ENCODE measurements at regions not wholly inside any gene's neighbourhood (a gene's known extent, or its start where the extent isn't known, plus 50 kb on each side); places are given as distances from the start of the nearest gene placed in this dataset.
"Not testable (repeated sequence)": the region's sequence is repeated elsewhere in the genome, so short reads cannot be mapped to it uniquely, and the experiment has no call there.

DNA sequence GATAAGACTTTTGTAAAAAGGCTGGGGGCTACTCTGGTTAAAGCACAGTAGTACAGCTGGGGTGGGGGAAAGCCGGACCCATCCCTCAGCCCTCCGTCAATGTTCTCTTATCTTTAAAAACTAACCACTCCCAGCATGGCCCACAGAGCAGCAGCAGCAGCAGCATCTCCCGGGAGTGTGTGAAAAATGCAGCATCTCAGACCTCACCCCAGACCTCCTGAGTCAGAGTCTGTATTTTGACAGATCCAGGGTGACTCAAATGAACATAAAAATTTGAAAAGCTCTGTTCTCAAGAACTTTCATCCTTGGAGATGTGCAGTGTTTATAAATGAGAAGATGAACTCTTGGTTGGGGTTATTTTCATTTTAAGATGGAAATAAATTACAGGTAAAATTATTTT lies 277.7 kb upstream of the ECI2 start:
- TF ChIP-seq EP300 (IDR thresholded peaks at IDR 0.05), result no peak
- H3K4me3 ChIP-seq, result no peak overlapping the region

DNA sequence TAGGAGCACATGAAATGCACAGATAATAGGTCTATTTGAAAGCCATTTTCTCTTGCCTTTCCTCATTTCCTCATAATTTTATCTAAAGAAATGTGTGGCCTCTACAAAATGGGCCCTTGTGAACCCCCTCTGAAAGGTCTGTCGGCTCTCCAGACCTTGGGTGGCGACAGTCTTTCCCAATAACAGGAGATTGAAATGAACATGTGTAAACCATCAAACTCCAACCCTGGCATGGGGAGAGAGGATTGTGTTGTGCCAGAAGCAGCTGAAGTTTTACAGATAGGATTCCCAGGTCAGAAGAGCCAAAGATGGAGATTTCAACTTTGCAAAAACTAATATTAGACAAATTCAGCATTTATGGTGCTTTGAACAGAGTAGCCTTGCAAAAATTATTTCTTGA lies 277.1 kb upstream of the ECI2 start:
- no peaks in the 10 kb centered on the region for H3K36me3 ChIP-seq
- 85 to 94% methylated on average over 2 of the region's 2 CpGs for WGBS, 2 donors
- H3K9me3 ChIP-seq, result no peaks in the 10 kb centered on the region
- intact Hi-C loops (cut with DNase I), result no loop called here
- no peak overlapping the region for H3K4me3 ChIP-seq
- no peak for DNase-seq
- H3K27me3 ChIP-seq, result no peaks in the 10 kb centered on the region
- TF ChIP-seq, protein P1, sequence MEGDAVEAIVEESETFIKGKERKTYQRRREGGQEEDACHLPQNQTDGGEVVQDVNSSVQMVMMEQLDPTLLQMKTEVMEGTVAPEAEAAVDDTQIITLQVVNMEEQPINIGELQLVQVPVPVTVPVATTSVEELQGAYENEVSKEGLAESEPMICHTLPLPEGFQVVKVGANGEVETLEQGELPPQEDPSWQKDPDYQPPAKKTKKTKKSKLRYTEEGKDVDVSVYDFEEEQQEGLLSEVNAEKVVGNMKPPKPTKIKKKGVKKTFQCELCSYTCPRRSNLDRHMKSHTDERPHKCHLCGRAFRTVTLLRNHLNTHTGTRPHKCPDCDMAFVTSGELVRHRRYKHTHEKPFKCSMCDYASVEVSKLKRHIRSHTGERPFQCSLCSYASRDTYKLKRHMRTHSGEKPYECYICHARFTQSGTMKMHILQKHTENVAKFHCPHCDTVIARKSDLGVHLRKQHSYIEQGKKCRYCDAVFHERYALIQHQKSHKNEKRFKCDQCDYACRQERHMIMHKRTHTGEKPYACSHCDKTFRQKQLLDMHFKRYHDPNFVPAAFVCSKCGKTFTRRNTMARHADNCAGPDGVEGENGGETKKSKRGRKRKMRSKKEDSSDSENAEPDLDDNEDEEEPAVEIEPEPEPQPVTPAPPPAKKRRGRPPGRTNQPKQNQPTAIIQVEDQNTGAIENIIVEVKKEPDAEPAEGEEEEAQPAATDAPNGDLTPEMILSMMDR (IDR thresholded peaks at IDR 0.05), result no peak
- TF ChIP-seq POLR2A (IDR thresholded peaks at IDR 0.05) (no peak), POLR2AphosphoS5 (IDR thresholded peaks at IDR 0.05) (no peak), EP300 (IDR thresholded peaks at IDR 0.05) (no peak)
- no peaks in the 10 kb centered on the region for H3K4me1 ChIP-seq
- no peak overlapping the region for H3K27ac ChIP-seq

More for the DNA sequence above, 277.7 kb upstream of the ECI2 start:
- no peaks in the 10 kb centered on the region for H3K9me3 ChIP-seq
- H3K27me3 ChIP-seq, result no peaks in the 10 kb centered on the region
- intact Hi-C loops (cut with DNase I), result no loop called here
- H3K4me1 ChIP-seq, result no peaks in the 10 kb centered on the region
- WGBS, 2 donors, result 90% methylated on average over 3 of the region's 3 CpGs
- no peak overlapping the region for H3K27ac ChIP-seq
- no peaks in the 10 kb centered on the region for H3K36me3 ChIP-seq
- no peak for DNase-seq

DNA sequence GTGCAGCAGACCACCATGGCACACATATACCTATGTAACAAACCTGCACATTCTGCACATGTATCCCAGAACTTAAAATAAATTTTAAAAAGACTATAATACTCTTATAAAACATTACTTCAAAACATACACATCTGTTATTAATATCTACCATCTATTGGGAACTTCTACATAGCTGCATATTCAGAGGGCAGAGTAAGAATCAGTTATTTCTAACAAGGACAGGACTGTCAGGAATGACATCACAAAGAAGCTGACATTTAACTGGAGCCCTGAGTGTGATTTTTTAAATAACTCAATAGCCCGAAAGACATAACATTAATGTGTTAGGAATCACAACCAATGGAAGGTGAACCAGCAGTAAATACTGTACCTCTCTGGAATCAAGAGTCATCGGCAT lies 276.7 kb upstream of the ECI2 start:
- Histone ChIP-seq H3K27ac (no peak overlapping the region), H3K4me1 (no peaks in the 10 kb centered on the region), H3K4me3 (no peak overlapping the region), H3K9me3 (no peaks in the 10 kb centered on the region), H3K27me3 (no peaks in the 10 kb centered on the region), H3K36me3 (no peaks in the 10 kb centered on the region)
- no peak for DNase-seq
- WGBS, 2 donors, result 42 to 50% methylated on average over 2 of the region's 2 CpGs
- no peak for TF ChIP-seq POLR2A (IDR thresholded peaks at IDR 0.05)
- no peak for TF ChIP-seq POLR2AphosphoS5 (IDR thresholded peaks at IDR 0.05)
- TF ChIP-seq, protein P1 (IDR thresholded peaks at IDR 0.05), result no peak
- no peak for TF ChIP-seq EP300 (IDR thresholded peaks at IDR 0.05)
- intact Hi-C loops (cut with DNase I), result no loop called here

DNA sequence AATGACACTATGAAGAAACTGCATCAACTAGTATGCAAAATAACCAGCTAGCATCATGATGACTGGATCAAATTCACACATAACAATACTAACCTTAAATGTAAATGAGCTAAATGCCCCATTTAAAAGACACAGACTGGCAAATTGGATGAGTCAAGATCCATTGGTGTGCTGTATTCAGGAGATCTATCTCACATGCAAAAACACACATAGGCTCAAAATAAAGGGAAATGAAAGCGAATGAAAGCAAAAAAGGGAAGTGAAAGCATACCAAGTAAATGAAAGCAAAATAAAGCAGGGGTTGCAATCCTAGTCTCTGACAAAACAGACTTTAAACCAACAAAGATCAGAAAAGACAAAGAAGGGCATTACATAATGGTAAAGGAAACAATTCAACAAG lies 272.3 kb upstream of the ECI2 start:
- intact Hi-C loops (cut with DNase I); DNase-seq; H3K36me3 ChIP-seq; H3K27ac ChIP-seq; H3K27me3 ChIP-seq; H3K9me3 ChIP-seq; H3K4me3 ChIP-seq: not testable (repeated sequence)
- peaks cover 0 to 16% (median 4%) of the 10 kb centered on the region in 4 donors for H3K4me1 ChIP-seq
- 44 to 73% methylated on average over 1 of the region's 1 CpG for WGBS, 2 donors

DNA sequence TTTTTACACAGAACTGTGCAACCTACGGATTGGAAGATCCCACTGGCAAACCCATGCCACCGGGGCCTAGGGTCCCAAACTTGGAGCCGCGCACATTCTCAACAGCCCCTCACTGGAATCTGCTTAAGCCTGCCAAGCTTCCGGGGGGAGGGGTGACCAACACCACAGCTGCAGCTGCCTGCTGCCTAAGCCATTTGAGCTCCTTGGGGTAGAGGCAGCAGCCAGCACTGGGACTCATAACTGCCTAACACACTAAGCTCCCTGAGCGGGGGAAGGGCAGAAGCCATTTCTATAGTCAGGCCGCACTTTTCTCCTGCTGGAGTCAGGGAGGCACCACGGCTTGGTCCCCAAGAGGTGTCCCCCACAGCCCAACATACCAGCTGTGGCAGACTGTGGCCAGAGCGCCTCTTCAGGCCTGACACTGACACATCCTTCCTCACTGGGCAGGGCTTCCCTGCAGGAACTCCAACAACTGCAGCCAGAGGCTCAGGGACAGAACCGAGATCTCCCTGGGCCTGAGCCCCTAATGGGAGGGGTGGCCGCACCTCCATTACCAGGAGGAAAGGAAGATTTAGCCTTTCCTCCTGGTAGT lies 270.3 kb upstream of the ECI2 start:
- WGBS, 2 donors, result 84 to 90% methylated on average over 11 of the region's 11 CpGs
- no peak for DNase-seq
- no peaks in the 10 kb centered on the region for H3K9me3 ChIP-seq
- H3K36me3 ChIP-seq, result no peaks in the 10 kb centered on the region
- peaks cover 0 to 27% (median 15%) of the 10 kb centered on the region in 4 donors for H3K4me1 ChIP-seq
- H3K4me3 ChIP-seq, result no peak overlapping the region
- H3K27me3 ChIP-seq, result no peaks in the 10 kb centered on the region
- TF ChIP-seq POLR2A (IDR thresholded peaks at IDR 0.05), result no peak
- TF ChIP-seq EP300 (IDR thresholded peaks at IDR 0.05), result no peak
- TF ChIP-seq, protein P1 (IDR thresholded peaks at IDR 0.05), result no peak
- no peak for TF ChIP-seq POLR2AphosphoS5 (IDR thresholded peaks at IDR 0.05)
- intact Hi-C loops (cut with DNase I), result no loop called here
- no peak overlapping the region for H3K27ac ChIP-seq

DNA sequence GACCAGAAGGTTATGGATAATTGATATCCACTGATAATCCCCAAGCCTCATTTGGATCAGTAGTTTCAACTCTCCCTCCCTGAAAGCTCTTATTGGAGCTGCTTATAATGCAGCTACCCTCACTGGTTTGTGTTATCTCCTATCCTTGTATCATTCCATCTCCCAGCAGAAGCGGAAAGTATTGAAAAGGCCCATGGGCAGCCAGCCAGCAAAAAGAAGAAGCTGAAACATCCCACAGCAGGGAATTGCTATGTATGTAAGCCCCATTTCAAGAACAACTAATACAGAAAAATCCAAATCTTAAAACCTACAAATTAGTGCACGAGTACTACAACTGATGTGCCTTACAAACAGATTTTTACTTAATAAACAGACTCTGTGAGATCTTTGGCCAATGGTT lies 269.0 kb upstream of the ECI2 start:
- Histone ChIP-seq H3K4me3 (no peak overlapping the region), H3K27me3 (no peaks in the 10 kb centered on the region), H3K36me3 (no peaks in the 10 kb centered on the region), H3K27ac (no peak overlapping the region), H3K4me1 (peaks cover 0 to 27% (median 15%) of the 10 kb centered on the region in 4 donors), H3K9me3 (no peaks in the 10 kb centered on the region)
- no peak for DNase-seq
- TF ChIP-seq POLR2AphosphoS5 (IDR thresholded peaks at IDR 0.05) (no peak), EP300 (IDR thresholded peaks at IDR 0.05) (no peak)
- TF ChIP-seq, protein P1 (IDR thresholded peaks at IDR 0.05), result no peak
- intact Hi-C loops (cut with DNase I), result no loop called here
- WGBS, 2 donors, result 88 to 96% methylated on average over 2 of the region's 2 CpGs

All from sigmoid colon (tissue), 6 donors.